HuH-7.5 (cell line): ENCODE measurements at regions not wholly inside any gene's neighbourhood (a gene's known extent, or its start where the extent isn't known, plus 50 kb on each side); places are given as distances from the start of the nearest gene placed in this dataset.
A peak's percentile ranks its signal among the peaks of the same experiment; 100 is the strongest.

Experiments
- DNase-seq: peaks from one replicate; pipeline ENCODE4 v3.0.0; 2011; ENCODE audit warnings: low spot score

DNA sequence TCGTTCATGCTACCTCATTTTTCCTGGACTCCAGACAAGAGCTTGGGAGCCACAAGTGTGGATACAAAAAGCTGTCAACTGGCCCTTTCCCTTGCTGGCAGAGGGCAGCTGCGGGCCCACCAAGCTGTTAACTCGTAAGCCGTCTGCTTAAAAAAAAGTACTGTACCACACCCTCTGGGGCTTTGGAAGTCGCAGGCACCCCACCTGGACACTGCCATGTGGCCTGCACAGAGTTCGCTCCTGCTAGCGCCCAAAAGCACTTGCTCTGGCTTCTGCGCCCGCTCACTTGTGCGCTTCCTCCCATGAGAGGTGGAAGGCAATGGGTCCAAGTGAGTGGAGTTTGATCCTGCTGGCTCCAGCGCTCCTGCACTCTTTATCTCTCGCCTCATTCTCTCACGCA lies 476.4 kb upstream of the FSTL5 start:
- DNase-seq = no peak

DNA sequence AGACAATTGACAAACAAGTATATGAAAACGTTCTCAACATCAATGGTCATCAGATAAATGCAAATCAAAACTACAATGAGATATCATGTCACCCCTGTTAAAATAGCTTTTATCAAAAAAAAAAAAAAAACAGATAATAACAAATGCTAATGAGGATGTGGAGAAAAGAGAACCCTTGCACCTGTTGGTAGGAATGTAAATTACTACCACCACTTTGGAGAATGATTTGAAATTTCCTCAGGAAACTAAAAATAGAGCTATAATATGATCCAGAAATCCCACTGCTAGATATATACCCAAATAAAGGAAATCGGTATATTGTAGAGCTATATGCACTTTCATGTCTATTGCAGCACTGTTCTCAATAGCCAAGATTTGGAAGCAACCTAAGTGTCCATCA lies 470.6 kb upstream of the FSTL5 start:
- DNase-seq = no peak

DNA sequence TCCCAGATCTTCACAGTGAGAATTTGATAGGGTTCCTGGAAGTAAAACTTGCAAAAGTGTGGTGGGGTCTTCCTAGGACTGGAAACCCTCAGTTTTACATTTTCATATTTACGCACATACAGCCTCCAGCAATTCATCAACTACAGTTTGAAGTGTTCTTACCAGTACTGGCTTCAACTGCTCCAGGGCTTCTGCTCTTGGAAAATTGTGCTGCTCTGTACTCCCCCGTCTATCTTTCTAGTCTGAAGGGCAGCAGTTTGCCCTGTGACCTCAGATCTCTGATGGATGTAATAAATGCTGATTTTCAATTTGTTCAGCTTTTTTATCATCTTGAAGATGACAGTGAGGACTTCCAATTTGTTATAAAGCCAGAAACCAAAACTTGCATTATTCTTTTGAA lies 458.9 kb upstream of the FSTL5 start:
- no peak for DNase-seq

DNA sequence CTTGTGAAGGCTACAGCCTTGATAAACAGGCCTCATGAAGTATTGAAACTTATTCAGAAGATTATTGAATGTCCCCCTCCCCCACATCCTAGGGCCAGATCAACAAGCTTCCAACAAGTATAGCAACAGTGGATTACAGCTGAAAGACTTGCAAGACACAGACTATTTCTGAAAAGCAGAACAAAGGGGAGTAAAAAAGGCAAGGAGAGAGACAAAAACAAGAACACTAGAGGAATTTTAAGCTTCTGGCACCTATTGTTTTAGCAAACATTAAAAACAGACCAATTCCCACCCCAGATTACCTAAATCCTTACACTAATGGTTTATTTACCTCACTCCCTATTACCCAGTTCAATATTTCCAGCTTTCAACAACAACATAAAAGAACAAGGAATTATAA lies 446.3 kb upstream of the FSTL5 start:
- DNase-seq = no peak

DNA sequence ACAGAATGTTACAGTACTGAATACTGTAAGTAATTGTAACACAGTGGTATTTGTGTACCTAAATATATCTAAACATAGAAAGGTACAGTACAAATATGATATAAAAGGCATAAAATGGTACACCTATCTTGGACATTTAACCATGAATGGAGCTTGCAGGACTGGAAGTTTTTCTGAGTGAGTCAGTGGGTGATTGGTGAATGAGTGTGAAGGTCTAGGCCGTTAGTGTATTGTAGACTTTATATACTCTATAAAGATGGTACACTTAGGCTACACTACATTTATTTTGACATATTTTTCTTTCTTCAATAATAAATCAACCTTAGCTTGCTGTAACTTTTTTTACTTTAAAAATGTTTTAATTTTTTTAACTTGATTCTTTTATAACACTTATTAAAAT lies 422.5 kb upstream of the FSTL5 start:
- DNase-seq = no peak

DNA sequence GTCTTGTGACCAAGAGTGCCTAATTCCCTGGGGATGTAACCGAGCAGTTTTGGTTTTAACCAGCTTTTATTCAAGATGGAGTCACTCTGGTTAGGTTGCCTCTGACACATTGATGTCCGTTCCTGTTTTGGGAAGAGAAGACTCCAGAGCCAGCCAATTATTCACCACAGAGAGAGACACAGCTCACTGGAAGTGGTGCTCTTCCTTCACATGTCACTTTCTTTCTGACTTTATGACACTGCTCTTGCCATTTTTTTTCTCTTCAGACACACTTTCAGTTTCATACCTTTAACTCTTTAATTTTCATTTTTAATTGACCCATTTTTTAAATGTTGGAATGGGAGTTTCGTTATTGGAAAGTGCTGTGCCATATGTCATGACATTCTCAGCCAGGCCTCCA lies 418.4 kb upstream of the FSTL5 start:
- no peak for DNase-seq

DNA sequence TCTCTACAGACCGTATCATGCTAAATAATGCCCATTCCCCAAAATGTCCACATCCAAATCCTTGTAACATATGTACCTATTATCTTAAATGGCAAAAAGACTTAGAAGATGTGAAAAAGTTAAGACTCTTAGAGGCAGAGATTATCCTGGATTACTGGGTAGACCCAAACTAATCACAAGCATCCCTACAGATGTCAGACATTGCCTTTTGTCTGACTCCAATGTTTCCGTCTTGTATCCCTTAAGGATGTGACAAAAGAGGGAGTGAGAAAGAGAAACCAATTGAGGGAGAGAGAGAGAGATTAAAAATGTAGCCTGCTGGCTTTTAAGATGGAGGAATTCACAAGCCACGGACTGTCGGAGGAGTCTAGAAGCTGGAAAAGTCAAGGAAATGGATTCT lies 401.9 kb upstream of the FSTL5 start:
- no peak for DNase-seq

DNA sequence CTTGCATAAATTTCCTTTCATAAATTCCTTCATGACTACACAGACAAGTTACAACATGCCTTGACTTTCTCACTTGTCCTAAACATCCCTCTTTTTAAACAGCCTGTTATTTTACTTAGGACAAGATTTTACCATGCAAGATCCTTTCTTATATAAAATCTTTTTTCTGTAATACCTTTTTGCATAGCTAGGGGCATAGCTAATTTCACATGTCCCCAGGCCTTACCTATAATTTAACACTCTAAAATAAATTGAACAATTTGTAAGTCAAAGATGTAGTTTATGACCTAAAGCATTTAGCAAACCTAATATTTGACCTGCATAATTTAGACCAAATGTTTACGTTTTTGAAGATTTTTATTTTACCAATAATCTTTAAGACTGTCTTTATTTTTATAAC lies 396.3 kb upstream of the FSTL5 start:
- DNase-seq = no peak

DNA sequence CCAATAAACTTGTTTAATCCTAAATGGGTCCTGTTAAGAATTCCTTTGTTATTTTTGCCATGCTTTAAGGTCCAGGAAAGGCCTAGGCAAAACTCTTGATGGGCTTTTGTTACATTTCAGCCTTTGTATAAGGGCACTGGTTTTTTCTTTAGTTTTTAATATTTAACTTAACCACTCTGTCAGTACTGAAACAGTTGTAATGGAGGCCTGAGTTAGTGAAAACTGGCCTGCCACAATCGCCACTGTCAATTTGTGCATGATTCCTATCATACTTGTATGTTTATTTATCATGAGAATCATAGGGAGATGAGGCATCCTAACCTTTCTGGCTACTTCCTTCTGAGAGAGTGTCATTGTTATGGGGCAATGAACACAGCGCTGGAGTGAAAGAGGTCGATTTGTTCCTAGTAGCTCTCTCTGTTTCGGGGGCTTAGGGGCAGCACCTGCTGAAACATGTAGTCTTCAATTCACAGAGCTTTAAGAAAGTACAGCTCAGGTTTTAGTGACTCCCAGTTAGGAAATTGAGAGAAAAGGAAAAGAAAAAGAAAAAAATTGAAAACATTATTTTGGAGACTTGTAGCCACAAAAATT lies 393.8 kb upstream of the FSTL5 start:
- no peak for DNase-seq

DNA sequence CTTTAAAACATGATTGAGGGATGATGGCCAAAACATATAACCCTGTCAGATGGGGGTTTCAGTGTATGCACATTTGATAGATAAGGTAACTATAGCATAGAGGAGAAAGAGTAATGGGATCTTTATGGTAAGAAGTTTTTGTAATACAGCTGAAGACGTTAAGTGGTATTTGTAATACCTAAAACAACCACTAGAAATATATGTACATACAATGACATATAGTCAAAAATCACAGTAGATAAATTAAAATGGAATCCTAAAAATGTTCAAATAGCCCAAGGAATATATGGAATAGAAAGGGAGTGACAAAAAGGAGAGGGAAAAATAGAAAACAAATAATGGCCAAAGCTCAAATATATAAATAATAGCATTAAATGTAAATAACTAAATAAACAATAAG lies 371.3 kb upstream of the FSTL5 start:
- DNase-seq = no peak

DNA sequence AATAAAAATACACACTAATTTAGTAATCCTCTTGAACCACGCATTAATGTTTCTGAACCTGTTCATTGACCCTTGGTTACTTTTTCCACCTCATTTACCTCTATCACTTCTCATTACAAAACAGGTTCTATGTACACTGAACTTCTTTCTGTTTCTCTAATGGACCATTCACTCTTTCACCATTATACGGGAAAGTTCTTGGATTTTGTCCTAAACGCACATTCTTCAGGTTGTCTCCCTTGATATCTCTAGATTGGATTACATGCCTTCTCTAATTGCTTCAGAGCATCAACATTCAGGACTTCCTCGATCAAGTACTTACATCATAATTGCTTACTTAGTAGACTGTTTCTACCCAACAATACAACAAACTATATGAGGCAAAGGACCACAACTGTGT lies 359.4 kb upstream of the FSTL5 start:
- no peak for DNase-seq

DNA sequence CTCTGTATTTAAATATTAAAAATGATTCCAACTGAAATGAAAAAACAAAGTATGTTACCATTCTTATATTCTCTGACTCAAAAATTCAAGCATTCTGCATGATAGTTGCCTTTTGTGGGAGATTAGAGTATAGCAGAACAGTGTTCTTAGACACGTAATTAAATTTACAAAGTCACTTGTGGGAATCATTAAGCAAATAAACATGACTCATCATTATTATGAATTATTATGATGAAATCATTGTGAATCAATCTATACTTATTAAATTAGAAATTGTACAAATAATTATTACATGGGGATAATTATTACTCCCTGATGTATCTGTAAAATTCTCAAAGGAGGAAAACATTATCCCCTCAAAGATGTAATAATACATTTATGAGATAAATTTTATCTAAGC lies 358.9 kb upstream of the FSTL5 start:
- no peak for DNase-seq

DNA sequence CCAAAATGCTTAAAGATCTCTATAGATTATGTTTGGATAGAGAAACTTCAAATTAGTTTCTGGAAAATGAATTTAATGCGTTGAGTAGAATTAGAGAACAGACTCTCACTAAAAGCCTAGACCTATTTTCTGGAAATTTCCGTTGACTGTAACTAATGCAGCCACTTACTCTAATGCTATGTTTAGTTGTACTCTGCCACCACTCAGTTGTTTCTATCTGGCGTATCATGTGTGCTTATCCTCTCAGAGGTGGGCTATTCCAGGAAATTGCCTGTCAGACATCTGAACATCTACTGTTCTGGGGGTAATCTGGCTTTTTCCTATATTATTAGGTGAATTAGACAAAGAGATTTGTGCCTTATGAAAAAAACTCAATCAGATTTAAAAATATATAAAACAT lies 347.1 kb upstream of the FSTL5 start:
- no peak for DNase-seq

DNA sequence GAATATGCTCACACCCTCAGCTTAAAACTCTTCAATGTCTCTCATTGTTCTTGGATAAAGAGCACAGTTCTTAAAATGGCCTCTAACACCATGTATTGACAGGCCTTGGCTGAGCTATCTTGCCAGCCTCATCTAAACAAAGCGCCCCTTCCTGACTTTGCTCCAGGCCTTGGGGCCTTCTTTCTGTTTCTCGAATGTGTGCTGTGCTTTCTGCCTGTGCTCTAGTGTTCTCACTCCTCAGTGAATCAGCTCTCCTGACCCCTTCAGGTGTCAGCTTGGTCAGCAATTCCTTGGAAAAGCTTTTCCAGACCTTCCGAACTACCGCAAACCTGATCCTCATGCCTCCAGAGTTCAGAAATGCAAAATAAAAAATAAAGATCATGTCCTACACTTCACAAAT lies 346.3 kb upstream of the FSTL5 start:
- DNase-seq = no peak

DNA sequence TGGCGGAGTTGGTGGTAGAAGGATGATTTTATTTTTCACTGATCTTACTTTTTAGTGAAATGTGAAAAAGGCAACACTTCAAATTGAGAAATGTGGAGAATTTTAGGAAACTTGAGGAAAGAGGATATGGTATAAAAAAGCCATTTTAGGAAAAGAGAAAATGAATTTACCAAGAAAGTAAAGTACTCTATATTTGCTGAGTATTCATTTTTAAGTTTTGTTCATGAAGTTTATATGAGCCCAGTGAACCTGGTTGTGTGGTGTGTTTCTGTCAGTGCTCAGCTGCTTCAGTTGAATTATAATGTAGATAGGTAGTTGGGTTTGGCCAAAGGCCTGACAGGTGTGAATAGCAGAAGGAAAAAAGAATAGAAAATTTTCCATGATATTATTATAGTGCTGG lies 345.5 kb upstream of the FSTL5 start:
- DNase-seq = no peak

DNA sequence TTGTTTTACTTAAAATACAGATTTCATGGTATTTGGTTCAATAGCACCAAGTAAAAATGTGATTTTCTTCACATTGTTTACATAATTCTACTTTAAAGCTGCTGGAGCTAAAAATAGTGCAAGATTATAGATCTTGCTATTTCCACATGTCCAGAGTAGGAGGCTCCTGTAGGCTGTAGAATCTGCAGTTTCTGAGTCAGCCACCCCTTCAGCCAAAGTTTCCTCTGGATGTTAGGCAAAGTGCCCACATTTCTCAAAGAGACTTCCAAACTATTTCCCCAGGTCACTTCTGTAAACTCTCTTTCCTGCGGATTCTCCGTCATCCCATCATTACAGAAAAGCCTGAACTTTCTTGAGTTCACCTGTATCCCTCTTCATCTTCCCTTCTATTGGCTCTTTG lies 342.5 kb upstream of the FSTL5 start:
- no peak for DNase-seq

DNA sequence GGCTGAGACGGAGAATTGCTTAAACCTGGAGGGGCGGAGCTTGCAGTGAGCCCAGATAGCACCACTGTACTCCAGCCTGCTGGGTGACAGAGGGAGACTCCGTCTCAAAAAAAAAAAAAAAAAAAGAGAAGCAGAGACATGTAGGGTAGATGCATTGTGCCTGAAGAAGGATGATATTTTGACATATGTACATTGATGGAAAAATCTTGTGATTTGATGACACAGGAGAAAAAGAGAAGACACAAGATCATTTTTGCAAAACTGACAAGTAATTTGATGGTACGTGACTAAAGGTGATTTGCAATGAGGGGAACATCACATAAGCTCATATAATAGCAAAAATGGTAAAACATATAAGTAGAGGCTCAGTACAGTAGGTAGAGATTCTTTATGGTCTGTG lies 340.1 kb upstream of the FSTL5 start:
- no peak for DNase-seq

DNA sequence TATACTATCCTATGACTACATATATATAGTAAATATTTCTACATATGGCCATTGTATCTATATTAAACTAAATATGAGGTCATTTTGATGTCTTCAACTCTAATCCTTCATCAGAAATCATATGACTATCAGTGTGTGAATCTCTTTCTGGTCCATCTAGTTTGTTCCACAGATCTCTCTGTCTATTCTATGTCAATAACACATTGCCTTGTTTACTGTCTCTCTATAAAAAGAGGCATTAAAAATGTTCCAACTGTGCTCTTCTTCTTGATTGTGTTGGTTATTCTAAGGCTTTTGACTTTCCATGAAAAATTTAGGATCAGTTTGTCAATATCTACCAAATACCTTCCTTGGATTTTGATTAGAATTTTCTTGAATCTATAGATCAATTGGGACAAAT lies 338.3 kb upstream of the FSTL5 start:
- no peak for DNase-seq

DNA sequence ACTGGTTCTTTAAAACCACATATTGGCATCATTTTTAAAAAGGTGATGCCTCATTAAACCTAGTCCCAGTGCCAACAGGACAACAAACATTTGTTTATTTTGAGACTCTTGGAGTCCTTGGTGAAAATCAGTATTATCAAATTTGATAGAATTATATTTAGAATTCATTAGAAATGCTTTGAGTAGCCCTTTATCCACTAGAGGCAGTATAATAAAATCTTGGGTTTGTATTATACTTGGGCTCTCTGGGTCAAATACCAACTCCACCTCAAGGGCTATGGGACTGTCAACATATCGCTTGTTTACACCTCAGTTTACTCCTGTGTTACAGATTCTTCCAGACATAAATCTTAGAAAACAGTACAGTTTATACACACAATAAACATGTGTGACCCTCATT lies 335.7 kb upstream of the FSTL5 start:
- peak; percentile 9 for DNase-seq

DNA sequence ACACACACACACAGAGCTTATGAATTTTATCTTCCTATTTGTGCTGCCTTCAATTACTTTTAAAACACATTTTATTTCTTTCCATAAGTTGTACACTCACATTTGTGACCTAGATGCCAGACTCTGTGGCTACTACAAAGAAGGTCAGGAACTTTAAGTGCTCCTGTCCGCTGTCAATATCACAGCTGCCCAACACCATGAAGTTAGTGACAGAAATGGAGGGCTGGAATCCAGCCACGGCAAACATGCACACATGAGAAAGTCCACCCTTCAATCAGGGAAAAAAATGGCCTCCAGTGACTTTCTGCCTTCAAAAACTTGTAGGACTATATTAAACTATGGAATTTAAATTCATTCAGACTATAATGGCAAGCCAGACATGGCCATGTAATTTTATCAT lies 334.4 kb upstream of the FSTL5 start:
- DNase-seq = no peak

DNA sequence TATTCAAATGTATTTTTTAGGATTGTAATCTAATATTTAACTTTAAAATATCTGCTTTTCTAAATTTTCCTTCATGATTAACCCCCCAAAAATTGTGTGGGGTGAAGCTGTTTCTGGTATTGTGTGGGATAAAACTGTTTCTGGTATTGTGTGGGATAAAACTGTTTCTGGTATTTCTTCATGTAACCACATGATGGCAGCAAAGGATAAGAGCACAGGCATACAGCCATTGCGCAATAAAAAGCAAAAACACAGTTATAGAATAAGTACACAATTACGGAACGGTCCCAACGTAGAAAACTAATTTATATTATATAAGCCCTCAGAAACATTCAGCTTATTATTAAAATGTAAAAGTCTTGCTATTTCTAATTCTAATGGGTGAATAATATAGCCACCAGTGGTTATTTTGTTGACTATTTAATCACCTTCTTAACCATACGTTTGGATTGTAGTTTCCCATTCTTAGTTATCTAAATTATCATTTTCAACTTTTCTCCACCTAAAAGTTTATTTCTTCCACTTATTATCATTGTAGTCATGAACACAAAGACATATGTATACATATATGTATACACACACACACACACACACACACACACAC lies 333.9 kb upstream of the FSTL5 start:
- peak; percentile 5 for DNase-seq

DNA sequence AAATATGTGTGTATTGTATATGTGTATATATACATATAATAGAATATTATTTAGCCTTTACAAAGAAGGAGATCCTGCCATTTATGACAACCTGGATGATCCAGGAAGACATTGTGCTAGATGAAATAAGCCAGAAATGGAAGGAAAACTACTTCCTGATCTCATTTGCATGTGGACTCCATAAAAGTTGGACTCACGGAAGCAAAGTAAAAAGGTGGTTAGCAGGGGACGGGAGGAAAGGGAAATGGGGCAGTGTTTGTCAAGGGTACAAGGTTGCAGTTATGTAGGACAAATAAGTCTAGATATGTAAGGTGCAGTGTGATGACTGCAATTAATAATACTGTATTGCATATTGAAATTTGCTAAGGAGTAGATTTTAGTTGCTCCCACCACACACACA lies 331.1 kb upstream of the FSTL5 start:
- no peak for DNase-seq

DNA sequence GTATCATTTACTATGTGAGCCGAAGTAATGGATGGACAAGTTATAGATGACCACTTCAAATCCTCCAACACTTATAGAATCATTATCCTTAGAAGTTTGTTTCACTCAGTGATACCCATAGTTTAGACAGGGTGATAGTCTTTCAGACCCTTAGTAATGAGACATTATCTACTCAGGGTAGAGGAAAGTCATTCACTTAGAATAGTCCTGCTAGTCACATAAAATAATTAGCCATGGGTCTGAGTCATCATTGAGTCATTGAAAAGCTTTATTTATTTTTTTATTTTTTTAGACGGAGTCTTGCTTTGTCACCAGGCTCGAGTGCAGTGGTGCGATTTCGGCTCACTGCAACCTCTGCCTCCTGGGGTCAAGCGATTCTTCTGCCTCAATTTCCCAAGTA lies 321.7 kb upstream of the FSTL5 start:
- no peak for DNase-seq

DNA sequence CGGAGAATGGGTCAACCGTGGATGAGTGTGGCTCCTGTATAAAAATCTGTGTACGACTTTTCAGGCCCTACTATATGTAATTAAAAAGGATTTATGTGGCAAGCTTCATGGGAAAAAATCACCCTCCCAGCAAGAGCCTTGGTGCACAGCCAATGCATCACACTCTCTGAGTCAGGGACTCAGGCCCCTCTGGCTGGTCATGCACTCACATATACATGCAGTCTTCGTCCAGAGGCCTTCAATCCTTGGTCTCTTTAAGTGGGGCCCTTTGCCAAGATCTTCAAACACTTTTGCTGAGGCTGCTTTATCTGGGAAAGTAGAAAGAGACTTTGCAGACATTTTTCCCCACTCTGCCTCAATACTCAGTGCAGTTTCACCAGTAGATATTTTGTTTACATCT lies 311.4 kb upstream of the FSTL5 start:
- no peak for DNase-seq

DNA sequence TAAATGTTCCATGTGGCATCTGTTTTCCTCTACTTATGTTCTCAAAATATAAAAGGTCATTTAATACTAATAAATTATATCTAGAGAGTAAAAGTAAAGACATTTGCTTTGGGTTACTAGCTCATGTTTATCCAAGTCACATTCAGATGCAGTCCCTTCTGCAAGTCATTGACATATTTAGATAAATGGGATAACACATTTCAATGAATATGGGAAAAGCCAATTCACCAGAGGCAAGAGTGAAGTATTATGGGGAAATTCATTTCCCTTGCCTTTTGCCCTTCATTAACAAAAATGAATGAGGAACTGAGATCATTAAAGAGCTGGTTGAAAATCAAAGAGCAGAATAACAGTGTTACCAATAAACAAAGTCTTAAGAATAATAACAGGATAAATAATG lies 306.2 kb upstream of the FSTL5 start:
- no peak for DNase-seq
